Liver (tissue), 3 donors: ENCODE measurements at regions not wholly inside any gene's neighbourhood (a gene's known extent, or its start where the extent isn't known, plus 50 kb on each side); places are given as distances from the start of the nearest gene placed in this dataset.

Experiments
- JUND ChIP-seq, 2 donors: IDR thresholded peaks; 2 replicates each; pipeline ENCODE4 v1.6.1; 2016; ENCODE audit warnings: antibody characterized with exemption in 2 of 2
- TF ChIP-seq, protein P1 (sequence below): fragments of 150-350 bp; IDR thresholded peaks from 2 replicates; pipeline ENCODE4 v1.5.1; 2017; ENCODE audit warnings: improper control_type of control experiment, low read depth, low read length; ENCODE audit not compliant: missing input control
- donor health status: healthy.
- donor health status: healthy.

DNA sequence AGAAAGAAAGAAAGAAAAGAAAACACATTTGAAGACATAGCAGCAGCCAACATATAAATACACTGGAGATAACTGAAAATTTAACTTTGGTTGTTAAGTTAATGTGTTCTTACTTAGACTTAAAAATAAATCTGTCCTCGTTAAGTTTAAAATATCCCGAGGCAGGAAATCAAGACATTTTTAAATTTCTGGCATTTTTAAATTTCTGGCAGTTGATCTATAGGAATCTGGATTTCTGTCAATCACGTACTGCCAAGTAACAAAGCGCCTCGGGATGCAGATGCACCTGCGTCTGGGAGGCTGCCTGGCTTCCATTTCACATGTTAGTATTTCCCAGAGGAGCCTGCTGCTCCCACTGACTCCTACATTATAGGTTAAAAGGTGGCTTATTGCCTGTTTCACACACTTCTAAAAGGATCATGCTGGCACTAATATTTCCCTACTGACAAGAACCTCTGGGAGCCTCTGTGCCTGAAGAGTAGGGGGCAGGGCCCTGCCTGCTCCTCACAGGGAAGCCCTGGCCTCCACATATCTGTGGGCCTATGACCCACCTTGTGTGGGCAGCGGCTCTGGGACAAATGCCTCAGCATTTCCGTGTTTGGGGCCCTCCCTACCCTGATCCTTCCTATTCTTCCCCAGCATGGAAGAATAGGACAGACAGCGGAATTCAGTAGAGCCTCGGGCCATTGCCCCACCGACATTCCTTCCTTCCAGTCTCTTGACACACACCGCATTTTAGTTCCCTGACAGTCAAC, 62.8 kb upstream of the ATP12A start:
- no peak for TF ChIP-seq JUND (IDR thresholded peaks at IDR 0.05)
- TF ChIP-seq, protein P1, sequence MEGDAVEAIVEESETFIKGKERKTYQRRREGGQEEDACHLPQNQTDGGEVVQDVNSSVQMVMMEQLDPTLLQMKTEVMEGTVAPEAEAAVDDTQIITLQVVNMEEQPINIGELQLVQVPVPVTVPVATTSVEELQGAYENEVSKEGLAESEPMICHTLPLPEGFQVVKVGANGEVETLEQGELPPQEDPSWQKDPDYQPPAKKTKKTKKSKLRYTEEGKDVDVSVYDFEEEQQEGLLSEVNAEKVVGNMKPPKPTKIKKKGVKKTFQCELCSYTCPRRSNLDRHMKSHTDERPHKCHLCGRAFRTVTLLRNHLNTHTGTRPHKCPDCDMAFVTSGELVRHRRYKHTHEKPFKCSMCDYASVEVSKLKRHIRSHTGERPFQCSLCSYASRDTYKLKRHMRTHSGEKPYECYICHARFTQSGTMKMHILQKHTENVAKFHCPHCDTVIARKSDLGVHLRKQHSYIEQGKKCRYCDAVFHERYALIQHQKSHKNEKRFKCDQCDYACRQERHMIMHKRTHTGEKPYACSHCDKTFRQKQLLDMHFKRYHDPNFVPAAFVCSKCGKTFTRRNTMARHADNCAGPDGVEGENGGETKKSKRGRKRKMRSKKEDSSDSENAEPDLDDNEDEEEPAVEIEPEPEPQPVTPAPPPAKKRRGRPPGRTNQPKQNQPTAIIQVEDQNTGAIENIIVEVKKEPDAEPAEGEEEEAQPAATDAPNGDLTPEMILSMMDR = no peak
